Upper lobe of right lung (tissue), 1 donor: ENCODE measurements at regions not wholly inside any gene's neighbourhood (a gene's known extent, or its start where the extent isn't known, plus 50 kb on each side); places are given as distances from the start of the nearest gene placed in this dataset.

Source experiments
- ATAC-seq: fragments of 200-7000 bp; cut with Tn5 transposase; one replicate; pipeline ENCODE4 v1.9.1; 2020; ENCODE audit warnings: mild to moderate bottlenecking, moderate library complexity
- DNase-seq: peaks from one replicate; pipeline ENCODE4 v3.0.0-alpha.2; 2020
- H3K27ac ChIP-seq: fragments of 200-600 bp; one replicate; pipeline ENCODE4 v1.8.0; 2022
- H3K27me3 ChIP-seq: fragments of 200-600 bp; one replicate; pipeline ENCODE4 v1.8.0; 2022; ENCODE audit warnings: mild to moderate bottlenecking
- H3K36me3 ChIP-seq: fragments of 200-600 bp; one replicate; pipeline ENCODE4 v1.8.0; 2022
- H3K4me1 ChIP-seq: fragments of 200-600 bp; one replicate; pipeline ENCODE4 v1.8.0; 2022
- H3K4me3 ChIP-seq: fragments of 200-600 bp; one replicate; pipeline ENCODE4 v1.8.0; 2022; ENCODE audit warnings: mild to moderate bottlenecking
- H3K9me3 ChIP-seq: fragments of 200-600 bp; one replicate; pipeline ENCODE4 v1.8.0; 2022
- intact Hi-C: fragments of 100-400 bp; cut with DNase I; formaldehyde crosslinking; loops from one replicate; pipeline ENCODE4 v1.11.0; 2022
- TF ChIP-seq, protein P1 (sequence below): fragments of 200-600 bp; IDR thresholded peaks from one replicate; pipeline ENCODE4 v1.8.0; 2022; ENCODE audit warnings: antibody characterized with exemption
- donor health status: DM: no; HTN: yes; CAD: no; lungs with severe emphysema.

DNA sequence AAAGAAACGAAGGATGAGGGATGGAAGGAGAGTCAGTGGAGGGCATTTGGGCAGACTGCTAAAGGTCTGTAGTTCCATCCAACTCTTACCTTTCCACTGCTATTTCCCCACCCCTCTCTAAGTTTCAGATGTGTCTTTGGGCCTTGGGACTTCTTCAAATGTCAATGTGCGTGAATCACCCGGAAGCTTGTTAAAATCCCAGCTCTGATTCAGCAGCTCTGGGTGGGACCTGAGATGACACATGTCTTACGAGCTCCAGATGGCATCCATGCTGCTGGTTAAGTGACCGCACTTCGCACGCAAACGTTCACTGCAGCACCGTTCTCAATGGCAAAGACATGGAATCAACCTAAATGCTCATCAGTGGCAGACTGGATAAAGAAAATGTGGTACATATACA, 309.9 kb downstream of the VRK1 start:
- Histone ChIP-seq H3K36me3 (no peaks in the 10 kb centered on the region), H3K4me1 (no peaks in the 10 kb centered on the region), H3K9me3 (no peaks in the 10 kb centered on the region), H3K27ac (no peak overlapping the region), H3K27me3 (no peaks in the 10 kb centered on the region), H3K4me3 (no peak overlapping the region)
- no peak for DNase-seq
- TF ChIP-seq, protein P1, sequence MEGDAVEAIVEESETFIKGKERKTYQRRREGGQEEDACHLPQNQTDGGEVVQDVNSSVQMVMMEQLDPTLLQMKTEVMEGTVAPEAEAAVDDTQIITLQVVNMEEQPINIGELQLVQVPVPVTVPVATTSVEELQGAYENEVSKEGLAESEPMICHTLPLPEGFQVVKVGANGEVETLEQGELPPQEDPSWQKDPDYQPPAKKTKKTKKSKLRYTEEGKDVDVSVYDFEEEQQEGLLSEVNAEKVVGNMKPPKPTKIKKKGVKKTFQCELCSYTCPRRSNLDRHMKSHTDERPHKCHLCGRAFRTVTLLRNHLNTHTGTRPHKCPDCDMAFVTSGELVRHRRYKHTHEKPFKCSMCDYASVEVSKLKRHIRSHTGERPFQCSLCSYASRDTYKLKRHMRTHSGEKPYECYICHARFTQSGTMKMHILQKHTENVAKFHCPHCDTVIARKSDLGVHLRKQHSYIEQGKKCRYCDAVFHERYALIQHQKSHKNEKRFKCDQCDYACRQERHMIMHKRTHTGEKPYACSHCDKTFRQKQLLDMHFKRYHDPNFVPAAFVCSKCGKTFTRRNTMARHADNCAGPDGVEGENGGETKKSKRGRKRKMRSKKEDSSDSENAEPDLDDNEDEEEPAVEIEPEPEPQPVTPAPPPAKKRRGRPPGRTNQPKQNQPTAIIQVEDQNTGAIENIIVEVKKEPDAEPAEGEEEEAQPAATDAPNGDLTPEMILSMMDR = no peak
- intact Hi-C loops = no loop called here
- no peak for ATAC-seq

DNA sequence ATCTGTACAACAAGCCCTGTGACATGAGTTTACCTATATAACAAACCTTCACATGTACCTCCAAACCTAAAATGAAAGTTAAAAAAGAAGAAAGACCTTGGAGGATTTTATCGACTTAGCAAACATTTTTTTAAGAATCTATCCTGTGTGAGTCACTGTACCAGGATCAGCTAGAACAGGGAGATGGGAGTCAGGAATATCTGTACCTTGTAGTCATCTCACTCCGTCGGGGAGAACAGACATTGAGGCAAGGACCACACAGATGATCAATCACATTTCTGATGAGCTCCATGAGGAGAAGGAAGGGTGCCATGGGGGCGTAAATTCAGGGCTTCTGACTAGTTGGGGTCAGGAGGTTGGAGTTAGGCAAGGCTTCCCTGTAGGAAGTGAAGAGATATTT, 310.6 kb downstream of the VRK1 start:
- ATAC-seq = no peak
- no peak overlapping the region for H3K4me3 ChIP-seq
- no peaks in the 10 kb centered on the region for H3K9me3 ChIP-seq
- no peak overlapping the region for H3K27ac ChIP-seq
- H3K36me3 ChIP-seq = no peaks in the 10 kb centered on the region
- TF ChIP-seq, protein P1 = no peak
- no peak for DNase-seq
- intact Hi-C loops = no loop called here
- no peaks in the 10 kb centered on the region for H3K27me3 ChIP-seq
- no peaks in the 10 kb centered on the region for H3K4me1 ChIP-seq

DNA sequence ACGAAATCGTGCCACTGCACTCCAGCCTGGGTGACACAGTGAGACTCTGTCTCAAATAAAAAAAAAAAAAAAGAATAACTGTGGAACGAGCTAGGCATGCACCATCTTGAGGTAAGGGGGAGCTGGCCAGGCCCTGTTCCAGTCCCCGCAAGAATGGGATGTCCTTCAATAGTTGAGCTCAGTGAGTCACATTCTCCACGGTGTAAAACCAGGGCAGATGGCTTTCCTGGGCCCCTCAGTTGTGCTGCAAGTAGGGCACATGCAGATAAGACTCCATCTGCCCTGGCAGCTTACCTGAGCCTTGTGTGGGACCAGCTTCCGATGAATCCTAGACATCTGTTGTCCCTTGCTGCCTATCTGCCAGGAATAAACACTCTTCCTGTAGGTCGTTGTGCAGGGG, 312.1 kb downstream of the VRK1 start:
- no peak overlapping the region for H3K4me3 ChIP-seq
- H3K9me3 ChIP-seq = no peaks in the 10 kb centered on the region
- ATAC-seq (no peak), DNase-seq (no peak)
- TF ChIP-seq, protein P1 = no peak
- H3K27ac ChIP-seq = no peak overlapping the region
- H3K27me3 ChIP-seq = no peaks in the 10 kb centered on the region
- H3K4me1 ChIP-seq = no peaks in the 10 kb centered on the region
- intact Hi-C loops = no loop called here
- H3K36me3 ChIP-seq = no peaks in the 10 kb centered on the region

DNA sequence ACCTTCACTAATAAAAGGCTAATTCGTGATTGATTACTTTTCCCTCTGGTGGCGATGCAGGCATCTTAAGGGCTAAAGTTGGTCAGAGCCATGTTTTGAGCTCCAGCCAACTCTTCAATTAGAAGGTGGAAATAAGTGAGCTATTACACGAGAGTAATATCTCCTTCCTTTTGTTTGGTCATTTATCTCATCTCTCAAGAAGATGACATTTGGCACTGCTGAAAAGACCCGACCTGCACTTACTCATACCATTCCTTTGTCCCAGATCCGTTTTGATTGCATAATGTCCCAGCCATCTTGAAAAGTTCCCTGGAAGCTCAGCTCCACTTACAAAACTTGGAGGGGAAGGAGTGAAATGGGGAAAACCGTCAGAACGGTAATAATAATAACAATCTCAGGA, 316.2 kb downstream of the VRK1 start:
- Histone ChIP-seq H3K36me3 (no peaks in the 10 kb centered on the region), H3K9me3 (no peaks in the 10 kb centered on the region), H3K4me1 (no peaks in the 10 kb centered on the region), H3K4me3 (no peak overlapping the region), H3K27me3 (no peaks in the 10 kb centered on the region), H3K27ac (no peak overlapping the region)
- ATAC-seq (no peak), DNase-seq (no peak)
- TF ChIP-seq, protein P1 = no peak
- intact Hi-C loops = no loop called here

DNA sequence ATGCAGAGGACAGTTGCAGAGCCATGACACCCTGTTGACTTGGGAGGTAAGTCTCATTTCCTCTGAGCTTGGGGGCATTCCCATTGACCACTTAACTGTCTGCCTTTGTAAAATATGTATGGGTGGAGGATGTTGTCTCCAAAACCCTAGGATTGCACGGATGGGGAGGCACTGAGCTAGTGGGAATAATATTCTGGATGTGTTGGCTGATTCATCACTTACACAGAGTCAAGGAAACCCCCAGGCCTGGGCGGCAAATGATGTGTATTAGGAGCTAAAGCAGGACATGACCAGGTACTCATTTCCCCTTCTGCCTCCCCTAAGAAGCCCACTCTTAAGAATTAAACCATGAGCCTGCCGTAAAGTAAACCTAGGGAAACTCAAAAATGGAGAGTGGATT, 319.4 kb downstream of the VRK1 start:
- no peaks in the 10 kb centered on the region for H3K9me3 ChIP-seq
- TF ChIP-seq, protein P1 = no peak
- H3K4me1 ChIP-seq = no peaks in the 10 kb centered on the region
- no peak for DNase-seq
- no peak overlapping the region for H3K27ac ChIP-seq
- H3K36me3 ChIP-seq = no peaks in the 10 kb centered on the region
- intact Hi-C loops = no loop called here
- no peak overlapping the region for H3K4me3 ChIP-seq
- no peaks in the 10 kb centered on the region for H3K27me3 ChIP-seq
- no peak for ATAC-seq

DNA sequence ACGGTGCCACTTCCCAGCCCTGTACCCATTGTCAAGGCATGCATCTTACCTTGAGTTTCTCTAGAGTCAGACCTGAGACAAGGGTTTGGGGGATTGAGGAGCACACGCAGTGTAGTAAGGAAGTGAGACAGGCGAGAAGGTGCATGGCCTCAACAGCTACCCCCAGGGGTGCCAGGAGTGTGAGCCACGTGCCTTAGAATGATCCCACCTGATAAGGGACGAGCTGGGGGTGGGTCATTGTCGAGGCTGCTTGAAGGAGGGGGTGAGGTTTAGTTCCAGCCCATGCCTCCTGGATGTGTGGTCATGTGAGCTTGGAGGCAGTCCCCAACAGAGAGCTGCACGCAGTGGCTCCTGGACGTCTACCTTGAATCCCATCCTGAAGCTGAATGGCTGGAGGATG, 320.5 kb downstream of the VRK1 start:
- H3K27me3 ChIP-seq = no peaks in the 10 kb centered on the region
- intact Hi-C loops = no loop called here
- ATAC-seq (no peak), DNase-seq (no peak)
- no peaks in the 10 kb centered on the region for H3K9me3 ChIP-seq
- TF ChIP-seq, protein P1 = no peak
- H3K36me3 ChIP-seq = no peaks in the 10 kb centered on the region
- no peak overlapping the region for H3K27ac ChIP-seq
- no peaks in the 10 kb centered on the region for H3K4me1 ChIP-seq
- no peak overlapping the region for H3K4me3 ChIP-seq
